Activated CD4-positive, CD25-positive, alpha-beta regulatory T cell treated with anti-CD3 and anti-CD28 coated beads, Interleukin-2, amount 50 U/mL, for 72 hours (primary cell): ENCODE measurements at regions not wholly inside any gene's neighbourhood (a gene's known extent, or its start where the extent isn't known, plus 50 kb on each side); places are given as distances from the start of the nearest gene placed in this dataset.
A peak's percentile ranks its signal among the peaks of the same experiment; 100 is the strongest.

Source experiments
- DNase-seq: peaks from one replicate; pipeline ENCODE4 v3.0.0; 2021

GRCh38 chr2:94939349-94939748 is 68.1 kb downstream of the TEKT4 start:
- DNase-seq = no peak

GRCh38 chr2:94947097-94948016 is 76.1 kb downstream of the TEKT4 start:
- no peak for DNase-seq

- DNase-seq = no peak
Observed at GRCh38 chr2:94955702-94956101, 69.8 kb upstream of the MAL start.

GRCh38 chr2:94956797-94957391 is 68.6 kb upstream of the MAL start:
- DNase-seq = peak; percentile 39

GRCh38 chr2:94958245-94958644 is 67.3 kb upstream of the MAL start:
- DNase-seq = no peak

GRCh38 chr2:94960266-94960665 is 65.2 kb upstream of the MAL start:
- no peak for DNase-seq

GRCh38 chr2:94960751-94961150 is 64.8 kb upstream of the MAL start:
- no peak for DNase-seq

GRCh38 chr2:94964193-94964592 is 61.3 kb upstream of the MAL start:
- DNase-seq = no peak

- no peak for DNase-seq
Observed at GRCh38 chr2:94966689-94967088, 58.8 kb upstream of the MAL start.

- no peak for DNase-seq
Observed at GRCh38 chr2:94970353-94970752, 55.2 kb upstream of the MAL start.
